Hematopoietic multipotent progenitor cell treated with erythropoietin and hydrocortisone succinate and interleukin-3 and kit ligand, for 6 days (in vitro differentiated cells): ENCODE measurements at regions not wholly inside any gene's neighbourhood (a gene's known extent, or its start where the extent isn't known, plus 50 kb on each side); places are given as distances from the start of the nearest gene placed in this dataset.
"Not testable (repeated sequence)": the region's sequence is repeated elsewhere in the genome, so short reads cannot be mapped to it uniquely, and the experiment has no call there.

Experiments
- DNase-seq: peaks from one replicate; pipeline ENCODE4 v3.0.0-alpha.2; 2015

- DNase-seq = no peak
Measured at GRCh38 chr2:163062524-163062923, 224.0 kb upstream of the KCNH7 start.

DNA sequence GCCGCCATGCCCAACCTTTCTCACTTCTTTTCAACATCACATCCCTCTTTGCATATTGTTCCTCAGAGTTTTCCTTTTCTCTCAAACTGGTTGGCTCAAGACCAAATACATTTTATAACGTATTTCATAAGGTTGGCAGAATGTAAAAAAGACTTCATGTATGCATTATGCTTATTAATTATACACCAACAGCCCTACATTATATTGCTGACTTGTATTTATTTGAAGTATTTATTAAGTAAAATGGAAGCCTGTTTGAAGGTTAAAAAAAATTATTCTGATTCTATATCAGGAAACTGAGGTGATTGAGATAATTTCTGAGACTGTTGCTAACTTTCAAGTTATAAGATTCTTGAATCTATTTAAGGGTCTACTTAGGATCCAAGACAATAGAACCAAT, 208.0 kb upstream of the KCNH7 start:
- no peak for DNase-seq

GRCh38 chr2:163045830-163046229, 207.3 kb upstream of the KCNH7 start:
- DNase-seq = no peak

DNA sequence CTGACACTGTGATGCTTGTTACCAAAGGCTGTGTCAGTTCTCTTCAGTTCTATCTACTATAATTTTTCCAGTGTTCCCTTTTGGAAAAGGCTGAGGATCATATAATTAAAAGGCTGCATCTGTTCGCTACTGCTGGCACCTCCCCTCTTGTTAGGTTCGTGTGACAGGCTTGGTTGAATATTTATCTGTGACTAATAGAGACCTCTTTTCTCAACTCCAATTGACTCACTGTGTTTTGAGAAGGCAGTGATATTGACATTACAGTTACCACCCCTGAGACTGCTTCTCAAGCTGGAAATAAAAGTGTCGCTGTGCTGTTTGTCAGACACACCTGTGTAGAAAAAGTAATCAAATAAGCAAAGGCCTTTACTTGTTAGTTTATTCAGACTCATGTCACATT, 205.5 kb upstream of the KCNH7 start:
- DNase-seq = no peak

DNA sequence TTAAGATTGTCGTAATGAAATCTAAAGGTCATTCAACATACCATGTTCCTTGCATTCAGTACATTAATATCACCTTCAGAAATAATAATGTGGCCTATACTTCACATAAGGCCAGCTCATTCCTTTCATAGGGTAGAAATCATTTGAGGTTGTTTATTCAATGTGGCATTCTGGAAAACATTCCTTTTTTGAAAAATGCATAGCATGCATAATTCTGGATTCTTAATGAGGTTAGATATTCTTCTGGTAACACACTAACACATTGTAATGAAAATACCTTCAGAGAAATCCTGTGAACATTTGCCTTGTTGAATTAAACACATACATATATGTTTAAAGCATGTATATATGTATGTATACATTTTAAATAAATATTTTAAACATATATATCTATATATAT, 204.6 kb upstream of the KCNH7 start:
- DNase-seq = no peak

GRCh38 chr2:163039266-163039665, 200.7 kb upstream of the KCNH7 start:
- DNase-seq = no peak

DNA sequence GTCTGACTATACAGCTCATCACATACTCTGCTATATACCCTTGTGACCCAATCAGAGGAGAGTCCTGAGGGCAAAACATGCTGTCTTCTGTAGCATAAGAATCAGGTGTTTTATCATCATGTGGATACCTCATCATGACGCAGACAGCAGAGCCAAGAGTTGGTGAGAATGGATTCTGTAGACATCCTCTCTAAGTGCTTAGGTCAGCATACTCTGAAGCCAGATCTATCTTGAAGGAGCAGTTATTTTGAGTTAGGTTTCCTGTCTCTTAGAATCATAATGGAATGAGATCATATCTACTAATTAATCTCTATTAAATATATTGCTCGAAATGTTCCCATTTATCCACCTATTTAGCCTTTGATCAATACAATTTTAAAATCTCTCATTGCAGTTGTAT, 190.2 kb upstream of the KCNH7 start:
- no peak for DNase-seq

GRCh38 chr2:163026136-163026775, 187.7 kb upstream of the KCNH7 start:
- DNase-seq = not testable (repeated sequence)

DNA sequence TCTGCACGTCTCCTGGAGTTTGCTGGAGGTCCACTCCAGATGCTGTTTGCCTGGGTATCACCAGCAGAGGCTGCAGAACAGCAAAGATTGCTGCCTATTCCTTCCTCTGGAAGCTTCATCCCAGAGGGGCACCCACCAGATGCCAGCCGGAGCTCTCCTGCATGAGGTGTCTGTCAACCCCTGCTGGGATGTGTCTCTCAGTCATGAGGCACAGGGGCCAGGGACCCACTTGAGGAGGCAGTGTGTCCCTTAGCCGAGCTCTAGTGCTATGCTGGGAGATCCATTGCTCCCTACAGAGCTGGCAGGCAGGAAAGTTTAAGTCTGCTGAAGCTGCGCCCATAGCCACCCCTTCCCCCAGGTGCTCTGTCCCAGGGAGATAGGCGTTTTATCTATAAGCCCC, 178.3 kb upstream of the KCNH7 start:
- DNase-seq = not testable (repeated sequence)

- DNase-seq = no peak
Measured at GRCh38 chr2:163011000-163011399, 172.4 kb upstream of the KCNH7 start.

DNA sequence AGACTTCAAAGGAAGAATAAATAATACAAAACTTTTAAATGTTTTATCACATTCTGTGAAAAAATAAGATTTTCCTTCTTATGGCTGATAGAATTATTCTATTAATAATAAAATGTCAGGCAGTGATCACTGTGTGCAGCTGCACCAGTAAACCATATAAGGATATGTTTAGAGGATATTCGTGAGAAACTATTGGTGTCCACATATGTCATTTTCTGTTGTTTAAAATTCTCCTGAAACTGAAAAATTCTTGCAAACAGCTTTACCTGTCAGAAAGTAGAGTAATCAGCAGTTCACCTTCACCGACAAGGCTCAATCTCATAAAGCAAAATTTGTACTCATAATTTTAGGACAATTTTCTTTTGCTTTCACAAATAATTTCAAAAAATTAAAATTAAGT, 170.1 kb upstream of the KCNH7 start:
- DNase-seq = no peak

- no peak for DNase-seq
Measured at GRCh38 chr2:162994718-162995117, 156.2 kb upstream of the KCNH7 start.

DNA sequence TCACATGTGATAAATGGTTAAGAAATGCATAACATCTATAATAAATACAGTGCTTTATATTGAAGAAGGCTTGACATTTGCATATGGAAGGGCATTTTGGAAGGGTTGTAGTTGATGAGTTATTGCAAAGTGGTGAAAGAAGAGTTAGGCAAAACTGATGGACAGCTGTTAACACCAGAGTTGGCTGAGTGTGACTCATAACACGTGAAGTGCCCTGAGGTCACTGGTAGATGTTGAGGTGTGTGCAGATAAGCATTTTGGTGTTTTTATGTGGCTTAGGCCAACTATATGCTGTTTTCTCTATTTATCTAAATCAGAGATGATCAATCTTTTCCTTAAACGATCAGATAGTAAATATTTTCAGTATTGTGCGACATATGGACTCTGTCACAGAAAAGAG, 154.3 kb upstream of the KCNH7 start:
- DNase-seq = no peak

- DNase-seq = no peak
Measured at GRCh38 chr2:162989507-162989906, 150.9 kb upstream of the KCNH7 start.

DNA sequence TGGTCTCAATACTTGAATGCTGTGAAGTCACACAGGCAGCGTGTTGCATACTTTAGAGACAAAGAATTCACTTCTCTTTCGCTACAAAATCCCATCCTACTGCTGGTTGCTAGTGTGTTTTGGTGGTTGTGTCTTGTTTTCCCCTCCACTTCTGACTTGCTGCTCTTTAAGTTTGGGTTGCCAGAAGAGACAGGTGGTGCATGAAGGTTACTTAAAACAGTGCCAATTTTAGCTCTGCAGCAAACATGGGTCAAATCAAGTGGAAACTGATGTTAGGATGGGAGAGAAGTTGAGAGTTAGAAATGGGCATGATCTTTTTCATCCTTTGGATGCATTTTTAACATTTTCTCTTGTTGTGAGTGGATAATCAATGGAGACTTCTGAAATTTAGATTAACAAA, 136.2 kb upstream of the KCNH7 start:
- no peak for DNase-seq

DNA sequence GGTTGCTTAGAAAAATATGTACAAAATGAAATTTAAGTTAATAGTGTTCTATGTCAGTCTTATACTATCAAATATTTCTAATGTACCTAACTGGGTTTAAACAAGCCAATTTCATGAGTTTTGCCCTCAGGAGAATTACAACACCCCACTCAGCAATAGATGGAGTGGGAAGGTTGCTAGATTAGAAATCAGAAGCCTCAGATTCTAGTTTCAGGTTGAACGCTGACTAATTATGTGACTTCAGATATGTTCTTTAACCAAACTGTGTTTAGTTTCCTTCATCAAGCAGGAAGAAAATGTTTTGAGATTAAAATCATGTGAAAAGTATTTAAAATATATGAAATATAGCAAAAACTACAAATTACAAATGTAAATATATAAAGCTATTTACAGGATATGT, 133.8 kb upstream of the KCNH7 start:
- no peak for DNase-seq

DNA sequence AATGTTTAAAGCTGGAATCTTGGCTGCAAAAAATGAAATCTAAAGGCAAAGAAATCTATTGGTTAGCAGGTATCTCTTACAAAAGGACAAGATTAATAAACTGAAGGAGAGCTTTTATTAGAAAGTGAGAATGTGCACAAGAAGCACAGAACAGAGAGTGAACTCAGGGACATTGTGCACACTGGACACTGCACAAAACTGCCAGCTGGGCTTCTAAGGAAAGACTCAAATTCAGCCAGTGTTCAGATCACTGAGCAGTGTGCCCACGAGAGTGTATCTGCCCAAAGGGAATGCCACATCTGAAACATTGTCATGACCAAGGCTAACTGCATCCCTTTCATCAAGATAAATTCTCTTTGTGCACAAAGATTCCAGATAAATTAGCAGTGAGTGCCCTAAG, 129.7 kb upstream of the KCNH7 start:
- no peak for DNase-seq

DNA sequence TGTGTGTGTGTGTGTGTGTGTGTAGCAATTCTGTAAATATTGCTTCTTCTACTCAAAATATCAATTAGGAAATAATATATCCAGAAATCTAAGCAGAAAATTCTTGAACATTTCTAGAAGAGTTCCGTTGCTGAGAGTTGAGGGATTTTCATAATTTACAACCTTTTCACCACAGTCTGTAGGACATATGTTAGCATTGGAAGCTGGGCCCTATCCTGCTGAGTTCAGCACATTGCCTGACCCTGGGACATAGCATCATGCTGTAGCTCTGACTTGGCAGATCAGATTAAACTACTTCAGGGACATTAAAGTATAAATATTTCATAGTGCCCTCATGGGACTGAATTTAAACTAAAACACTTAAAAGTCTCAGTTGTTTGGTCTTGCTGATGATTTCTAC, 129.2 kb upstream of the KCNH7 start:
- no peak for DNase-seq

- no peak for DNase-seq
Measured at GRCh38 chr2:162967147-162967546, 128.6 kb upstream of the KCNH7 start.

GRCh38 chr2:162965191-162965590, 126.6 kb upstream of the KCNH7 start:
- DNase-seq = no peak

DNA sequence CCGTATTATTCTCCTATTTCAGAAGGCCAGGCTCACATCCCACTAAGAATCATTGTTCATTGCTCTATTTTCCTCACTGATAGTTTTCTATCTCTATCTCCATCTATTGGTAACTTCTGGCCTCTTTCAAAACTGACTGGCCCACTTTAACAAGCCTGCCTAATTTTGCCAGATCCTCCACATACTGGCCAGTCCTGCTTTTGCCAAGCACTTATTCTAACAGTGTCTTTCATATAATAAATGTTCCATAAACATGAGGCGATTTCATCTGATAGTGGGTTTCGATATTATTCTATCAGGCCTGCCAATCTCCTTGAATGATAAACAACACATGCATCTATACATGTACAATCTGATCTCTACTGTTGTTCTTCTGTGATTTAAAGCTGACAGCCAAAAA, 125.9 kb upstream of the KCNH7 start:
- DNase-seq = no peak

DNA sequence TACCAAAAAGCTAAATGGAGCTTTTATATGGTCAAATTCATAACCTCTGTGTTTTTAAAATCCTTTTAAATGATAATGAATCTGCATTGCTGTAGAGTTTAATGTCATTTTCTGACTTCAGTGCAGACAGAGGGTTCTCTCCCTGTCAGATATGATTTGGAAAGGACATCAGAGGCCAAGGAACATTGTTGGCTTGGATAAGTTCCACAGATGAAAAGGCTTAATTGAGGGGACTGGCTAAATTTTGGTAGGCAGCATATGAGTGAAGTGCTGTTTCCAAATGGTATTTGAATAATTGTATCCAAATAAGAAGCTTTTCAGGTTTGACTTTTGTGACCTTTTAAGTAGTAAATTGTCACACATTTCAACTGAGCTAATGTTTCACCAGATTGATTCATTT, 124.6 kb upstream of the KCNH7 start:
- no peak for DNase-seq

- DNase-seq = no peak
Measured at GRCh38 chr2:162945785-162946184, 107.2 kb upstream of the KCNH7 start.

- DNase-seq = no peak
Measured at GRCh38 chr2:162938387-162938786, 99.8 kb upstream of the KCNH7 start.

DNA sequence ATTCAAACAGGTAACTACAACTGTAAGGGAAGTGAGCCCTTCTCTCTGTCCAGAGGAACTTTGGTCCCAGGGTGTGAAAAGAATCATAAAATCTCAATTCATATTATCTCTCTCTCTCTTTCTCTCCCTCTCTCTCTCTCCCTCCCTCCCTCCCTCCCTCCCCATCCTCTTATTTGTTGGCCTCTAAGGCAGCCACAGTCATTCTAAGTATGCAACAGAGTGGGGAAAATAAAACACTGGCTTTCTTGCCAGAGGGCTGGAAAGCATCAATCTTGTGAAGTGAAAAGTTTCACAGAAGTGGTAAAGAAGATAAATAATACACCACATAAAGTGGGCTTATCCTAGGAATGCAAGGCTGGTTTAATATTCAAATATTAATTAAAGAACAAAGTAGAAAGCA, 95.6 kb upstream of the KCNH7 start:
- no peak for DNase-seq

DNA sequence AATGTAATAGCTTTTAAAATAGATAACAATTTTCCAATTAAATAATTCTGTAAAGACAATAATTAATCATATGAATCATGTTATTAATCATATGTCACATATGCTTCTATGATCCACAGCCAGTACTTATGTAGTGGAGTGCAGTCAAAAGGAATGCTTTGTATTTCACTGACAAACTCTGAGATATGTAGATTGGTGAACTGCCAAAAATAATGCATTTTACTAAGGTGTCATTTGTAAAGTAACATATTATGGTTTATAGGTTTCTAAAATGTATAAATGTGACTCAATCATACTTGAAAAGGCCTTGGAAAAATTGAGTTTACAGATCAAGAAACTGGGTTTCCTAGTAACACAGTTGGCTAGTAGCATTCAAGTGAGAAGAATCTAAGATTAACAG, 93.8 kb upstream of the KCNH7 start:
- DNase-seq = no peak
